Endothelial cell of umbilical vein (primary cell): ENCODE measurements at regions not wholly inside any gene's neighbourhood (a gene's known extent, or its start where the extent isn't known, plus 50 kb on each side); places are given as distances from the start of the nearest gene placed in this dataset.

Experiments used
- BruUV-seq: library from RNA; stranded (reverse); fragments of 400-500 nt; replicated peaks from 2 replicates; lab custom pipeline; 2021; lab: Mats Ljungman, UMichigan
- CTCF ChIA-PET: fragments of 300-600, 350-600 bp; sonication (Branson Sonifier 250); formaldehyde crosslinking; loops from one replicate; lab custom pipeline; 2021; ENCODE audit warnings: antibody characterized with exemption, inconsistent platforms; lab: Charles Lee
- POLR2A ChIA-PET: fragments of 300-600, 350-600 bp; sonication (Branson Sonifier 250); formaldehyde crosslinking; loops from one replicate; lab custom pipeline; 2021; ENCODE audit warnings: antibody characterized with exemption, inconsistent platforms; lab: Charles Lee
- DNase-seq: peaks from one replicate; pipeline ENCODE4 v3.0.0-alpha.2; 2011; ENCODE audit warnings: low read depth, low spot score
- FAIRE-seq: peaks from 2 replicates; lab custom pipeline; 2011; peaks lifted over from hg19 to GRCh38; lab: Jason Lieb, UNC
- H2AFZ ChIP-seq: 2 replicates; pipeline ENCODE4 v1.6.0; 2012; ENCODE audit warnings: low read depth, low read length, control low read depth, inconsistent platforms
- H3K27ac ChIP-seq: 2 replicates; pipeline ENCODE4 v1.5.1; 2011; ENCODE audit warnings: low read depth, mild to moderate bottlenecking, control low read depth, low read length, moderate library complexity; ENCODE audit not compliant: insufficient read depth
- H3K27me3 ChIP-seq, 2 experiments: 2 replicates each; pipeline versions ENCODE4 v1.6.0 to v1.6.1; 2011; ENCODE audit warnings: low read length in 2 of 2, mixed read lengths in 1 of 2; ENCODE audit not compliant: control insufficient read depth in 2 of 2, insufficient read depth in 2 of 2
- H3K36me3 ChIP-seq, 2 experiments: 2 replicates in 1 of 2; 3 replicates in 1 of 2; pipeline ENCODE4 v1.5.1; 2011; ENCODE audit warnings: low read length in 2 of 2, mild to moderate bottlenecking in 1 of 2, moderate library complexity in 1 of 2; ENCODE audit not compliant: control insufficient read depth in 2 of 2, insufficient read depth in 2 of 2; ENCODE audit errors: extremely low read depth in 1 of 2
- H3K4me1 ChIP-seq: 3 replicates; pipeline ENCODE4 v1.5.1; 2011; ENCODE audit warnings: mild to moderate bottlenecking, low read length; ENCODE audit not compliant: control insufficient read depth, insufficient read depth; ENCODE audit errors: extremely low read depth
- H3K4me2 ChIP-seq: 2 replicates; pipeline ENCODE4 v1.6.1; 2011; ENCODE audit warnings: low read length, control low read depth, mixed read lengths; ENCODE audit not compliant: insufficient read depth
- H3K4me3 ChIP-seq, 3 experiments: fragments of 200-600 bp in 1 of 3; sonication (generic), shearing (Covaris generic) in 1 of 3; replicated peaks in 1 of 3; 2 replicates each; pipeline ENCODE4 v1.5.1; 2011 to 2016; ENCODE audit warnings: control low read depth in 3 of 3, low read length in 3 of 3, mild to moderate bottlenecking in 2 of 3, inconsistent platforms in 1 of 3, low read depth in 1 of 3, moderate library complexity in 1 of 3; ENCODE audit not compliant: insufficient read depth in 1 of 3
- H3K79me2 ChIP-seq: 2 replicates; pipeline ENCODE4 v1.6.0; 2012; ENCODE audit warnings: low read length, inconsistent platforms; ENCODE audit not compliant: control insufficient read depth, insufficient read depth
- H3K9ac ChIP-seq: replicated peaks from 2 replicates; pipeline ENCODE3; 2011; ENCODE audit warnings: low read length, control low read depth; ENCODE audit not compliant: insufficient read depth; ENCODE audit errors: extremely low read depth
- H3K9me1 ChIP-seq: replicated peaks from 3 replicates; pipeline ENCODE4 v1.6.0; 2011; ENCODE audit warnings: mild to moderate bottlenecking, low read length; ENCODE audit not compliant: control insufficient read depth, insufficient read depth; ENCODE audit errors: extremely low read depth
- H3K9me3 ChIP-seq: replicated peaks from 2 replicates; pipeline ENCODE4 v1.5.1; 2012; ENCODE audit warnings: low read length, inconsistent platforms; ENCODE audit not compliant: control insufficient read depth, insufficient read depth
- H4K20me1 ChIP-seq: replicated peaks from 2 replicates; pipeline ENCODE3; 2011; ENCODE audit warnings: mild to moderate bottlenecking, low read length; ENCODE audit not compliant: control insufficient read depth, insufficient read depth; ENCODE audit errors: extremely low read depth
- GATA2 ChIP-seq: IDR thresholded peaks from 2 replicates; pipeline ENCODE4 v1.7.0; 2011; ENCODE audit warnings: low read depth, mild to moderate bottlenecking, moderate library complexity, mixed read lengths, low read length; ENCODE audit not compliant: insufficient read length, insufficient read depth
- JUN ChIP-seq: IDR thresholded peaks from 2 replicates; pipeline ENCODE4 v1.6.1; 2011; ENCODE audit warnings: borderline replicate concordance, low read depth; ENCODE audit not compliant: insufficient read length, insufficient read depth
- MYC ChIP-seq: IDR thresholded peaks from one replicate; pipeline ENCODE4 v1.6.1; 2011; ENCODE audit warnings: mild to moderate bottlenecking, low read depth, low read length
- POLR2AphosphoS5 ChIP-seq: IDR thresholded peaks from 2 replicates; pipeline ENCODE4 v1.6.1; 2012; ENCODE audit warnings: low read depth, mild to moderate bottlenecking, control low read depth, low read length, moderate library complexity; ENCODE audit not compliant: insufficient read depth
- dilution Hi-C: fragments of 300-500 bp; cut with MboI; formaldehyde crosslinking; loops from one replicate; pipeline ENCODE4 v1.15.0; 2019; ENCODE audit warnings: low sequenced_read_pairs; ENCODE audit not compliant: extremely low pct_ligation_motif_present
- intact Hi-C: fragments of 100-400 bp; cut with micrococcal nuclease; formaldehyde crosslinking; loops from one replicate; pipeline ENCODE4 v1.10.0; 2022
- TF ChIP-seq, protein P1 (sequence below): IDR thresholded peaks from 2 replicates; pipeline ENCODE4 v1.6.1; 2011; ENCODE audit not compliant: insufficient read depth, insufficient read length
- TF ChIP-seq, protein P2 (sequence below), 2 donors: IDR thresholded peaks; 1 replicate in 1 of 2; 2 replicates in 1 of 2; pipeline ENCODE4 v1.5.1; 2011; ENCODE audit warnings: low read length in 2 of 2, mild to moderate bottlenecking in 2 of 2, moderate library complexity in 2 of 2, control low read depth in 1 of 2, inconsistent platforms in 1 of 2, low read depth in 1 of 2; ENCODE audit not compliant: insufficient read depth in 1 of 2; ENCODE audit errors: extremely low read depth in 1 of 2

DNA sequence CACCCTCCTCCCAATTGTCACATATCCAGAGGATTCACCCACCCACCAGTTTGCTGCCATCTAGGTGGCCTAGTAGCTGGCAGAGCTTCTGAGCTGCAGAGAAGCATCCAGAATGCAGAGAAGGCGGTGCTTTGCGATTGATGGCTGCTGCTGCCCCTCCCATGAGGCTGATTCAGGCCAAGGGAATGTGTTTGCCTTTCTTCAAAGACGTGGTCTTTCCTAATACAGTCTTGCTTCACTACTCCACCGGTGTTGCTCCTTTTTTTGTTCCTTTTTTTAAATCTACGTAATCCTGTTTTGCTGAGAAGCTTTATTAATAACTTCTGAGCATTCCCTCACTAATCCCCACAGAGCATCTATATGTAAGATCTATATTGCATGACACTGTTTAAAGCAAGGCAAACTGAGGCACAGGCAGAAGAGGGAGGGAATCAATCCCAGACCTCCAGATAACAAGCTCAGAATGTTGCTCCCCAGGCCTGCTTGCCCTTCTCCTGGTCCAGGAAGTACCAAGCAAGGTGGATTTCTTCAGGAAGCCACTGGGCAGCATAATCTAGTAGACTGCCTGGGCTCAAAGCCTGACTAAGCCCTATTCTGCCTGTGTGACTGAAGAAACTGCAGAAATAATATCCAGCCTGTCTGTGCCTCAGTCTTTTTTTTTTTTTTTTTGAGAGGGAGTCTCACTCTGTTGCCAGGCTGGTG lies 275.5 kb upstream of the FMN2 start:
- dilution Hi-C loops = no loop called here
- intact Hi-C loops = no loop called here
- TF ChIP-seq, protein P1, sequence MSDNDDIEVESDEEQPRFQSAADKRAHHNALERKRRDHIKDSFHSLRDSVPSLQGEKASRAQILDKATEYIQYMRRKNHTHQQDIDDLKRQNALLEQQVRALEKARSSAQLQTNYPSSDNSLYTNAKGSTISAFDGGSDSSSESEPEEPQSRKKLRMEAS = no peak
- TF ChIP-seq, protein P2, sequence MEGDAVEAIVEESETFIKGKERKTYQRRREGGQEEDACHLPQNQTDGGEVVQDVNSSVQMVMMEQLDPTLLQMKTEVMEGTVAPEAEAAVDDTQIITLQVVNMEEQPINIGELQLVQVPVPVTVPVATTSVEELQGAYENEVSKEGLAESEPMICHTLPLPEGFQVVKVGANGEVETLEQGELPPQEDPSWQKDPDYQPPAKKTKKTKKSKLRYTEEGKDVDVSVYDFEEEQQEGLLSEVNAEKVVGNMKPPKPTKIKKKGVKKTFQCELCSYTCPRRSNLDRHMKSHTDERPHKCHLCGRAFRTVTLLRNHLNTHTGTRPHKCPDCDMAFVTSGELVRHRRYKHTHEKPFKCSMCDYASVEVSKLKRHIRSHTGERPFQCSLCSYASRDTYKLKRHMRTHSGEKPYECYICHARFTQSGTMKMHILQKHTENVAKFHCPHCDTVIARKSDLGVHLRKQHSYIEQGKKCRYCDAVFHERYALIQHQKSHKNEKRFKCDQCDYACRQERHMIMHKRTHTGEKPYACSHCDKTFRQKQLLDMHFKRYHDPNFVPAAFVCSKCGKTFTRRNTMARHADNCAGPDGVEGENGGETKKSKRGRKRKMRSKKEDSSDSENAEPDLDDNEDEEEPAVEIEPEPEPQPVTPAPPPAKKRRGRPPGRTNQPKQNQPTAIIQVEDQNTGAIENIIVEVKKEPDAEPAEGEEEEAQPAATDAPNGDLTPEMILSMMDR (IDR thresholded peaks at IDR 0.05; ENCODE audit: extremely low read depth in 1 of 2, insufficient read depth in 1 of 2, low read depth in 1 of 2, low read length in 2 of 2) = no peak
- TF ChIP-seq POLR2AphosphoS5 = no peak
- no peak for TF ChIP-seq JUN
- TF ChIP-seq GATA2 = no peak
- TF ChIP-seq MYC = no peak
- H3K9ac ChIP-seq = no peak overlapping the region
- no peak overlapping the region for H3K27ac ChIP-seq
- FAIRE-seq (no peak), DNase-seq (no peak)
- no peak overlapping the region for H2AFZ ChIP-seq
- POLR2A ChIA-PET = no interaction called here
- BruUV-seq = no TSS peak
- CTCF ChIA-PET = no interaction called here
- no peaks in the 10 kb centered on the region for H3K36me3 ChIP-seq
- peaks cover 8% of the 10 kb centered on the region for H3K9me3 ChIP-seq
- no peaks in the 10 kb centered on the region for H4K20me1 ChIP-seq
- H3K27me3 ChIP-seq = no peaks in the 10 kb centered on the region
- H3K4me2 ChIP-seq = no peak overlapping the region
- H3K9me1 ChIP-seq = no peaks in the 10 kb centered on the region
- no peak overlapping the region for H3K4me3 ChIP-seq
- no peaks in the 10 kb centered on the region for H3K79me2 ChIP-seq
- no peaks in the 10 kb centered on the region for H3K4me1 ChIP-seq
